Astrocyte (in vitro differentiated cells and primary cell): ENCODE measurements at regions not wholly inside any gene's neighbourhood (a gene's known extent, or its start where the extent isn't known, plus 50 kb on each side); places are given as distances from the start of the nearest gene placed in this dataset.

ENCODE experiments used
- CTCF ChIP-seq: IDR thresholded peaks from 2 replicates; pipeline ENCODE4 v1.5.1; 2011; ENCODE audit warnings: low read depth, mild to moderate bottlenecking, inconsistent platforms, low read length, moderate library complexity; ENCODE audit not compliant: insufficient read depth
- EZH2 ChIP-seq: IDR thresholded peaks from 2 replicates; pipeline ENCODE4 v1.6.1; 2012; ENCODE audit warnings: mild to moderate bottlenecking, low read length, inconsistent platforms; ENCODE audit not compliant: insufficient read depth

- TF ChIP-seq EZH2 (no peak), CTCF (no peak)
Measured at GRCh38 chr7:85875398-85875797, 688.5 kb upstream of the SEMA3D start.
